WTC11 (cell line): ENCODE measurements at regions not wholly inside any gene's neighbourhood (a gene's known extent, or its start where the extent isn't known, plus 50 kb on each side); places are given as distances from the start of the nearest gene placed in this dataset.

Experiments
- ATAC-seq: fragments of 200-7000 bp; cut with Tn5 transposase; 2 replicates; pipeline ENCODE4 v1.10.0; 2021; ENCODE audit warnings: mild to moderate bottlenecking, moderate library complexity
- CTCF ChIA-PET: fragments of 300-600 bp; sonication (Branson Sonifier 250); formaldehyde crosslinking; loops from one replicate; lab custom pipeline; 2021; ENCODE audit warnings: antibody characterized with exemption; lab: Charles Lee
- POLR2A ChIA-PET: fragments of 350-600 bp; sonication (Branson Sonifier 250); formaldehyde crosslinking; loops from one replicate; lab custom pipeline; 2021; ENCODE audit warnings: antibody characterized with exemption; lab: Charles Lee
- DNase-seq: peaks from one replicate; pipeline ENCODE4 v3.0.0; 2021; ENCODE audit warnings: low spot score
- H3K27ac Mint-ChIP-seq: 2 replicates; pipeline ENCODE4 v1.8.0; 2021; ENCODE audit warnings: mixed read lengths
- H3K27me3 Mint-ChIP-seq: 2 replicates; pipeline ENCODE4 v1.8.0; 2021; ENCODE audit warnings: low read depth, mild to moderate bottlenecking, moderate library complexity, mixed read lengths
- H3K36me3 Mint-ChIP-seq: 2 replicates; pipeline ENCODE4 v1.8.0; 2021; ENCODE audit warnings: mixed read lengths
- H3K4me1 Mint-ChIP-seq: 2 replicates; pipeline ENCODE4 v1.8.0; 2022; ENCODE audit warnings: mixed read lengths
- H3K4me3 Mint-ChIP-seq: 2 replicates; pipeline ENCODE4 v1.8.0; 2021; ENCODE audit warnings: mild to moderate bottlenecking, moderate library complexity, mixed read lengths
- H3K9me3 Mint-ChIP-seq: 2 replicates; pipeline ENCODE4 v1.8.0; 2021; ENCODE audit warnings: mixed read lengths
- ATF1 ChIP-seq: sonication (generic); formaldehyde crosslinking; IDR thresholded peaks from 2 replicates; pipeline ENCODE4 v1.8.1; 2023; ENCODE audit warnings: mild to moderate bottlenecking, moderate library complexity, missing genetic modification reagents
- FOXK1 ChIP-seq: sonication (generic); formaldehyde crosslinking; IDR thresholded peaks from 2 replicates; pipeline ENCODE4 v1.8.0; 2022; ENCODE audit warnings: mild to moderate bottlenecking, moderate library complexity, missing genetic modification reagents
- GTF2I ChIP-seq: fragments of 250-450 bp; sonication (Bioruptor Pico); conservative IDR thresholded peaks from 2 replicates; pipeline ENCODE4 v1.4.0; 2021; ENCODE audit warnings: mild to moderate bottlenecking
- NFATC4 ChIP-seq: fragments of 250-450 bp; sonication (Bioruptor Pico); IDR thresholded peaks from 2 replicates; pipeline ENCODE4 v1.9.0; 2021; ENCODE audit warnings: mild to moderate bottlenecking
- NR1H2 ChIP-seq: sonication (generic); formaldehyde crosslinking; IDR thresholded peaks from 2 replicates; pipeline ENCODE4 v1.9.0; 2021; ENCODE audit warnings: mild to moderate bottlenecking, moderate library complexity, missing genetic modification reagents
- TCF7 ChIP-seq: sonication (generic); formaldehyde crosslinking; IDR thresholded peaks from 2 replicates; pipeline ENCODE4 v1.8.0; 2022; ENCODE audit warnings: mild to moderate bottlenecking, low read depth, missing genetic modification reagents, moderate library complexity
- TEAD1 ChIP-seq: sonication (generic); formaldehyde crosslinking; IDR thresholded peaks from 2 replicates; pipeline ENCODE4 v1.8.0; 2022; ENCODE audit warnings: mild to moderate bottlenecking, missing genetic modification reagents
- TP53 ChIP-seq: sonication (generic); formaldehyde crosslinking; IDR thresholded peaks from 2 replicates; pipeline ENCODE4 v1.8.1; 2023; ENCODE audit warnings: mild to moderate bottlenecking, missing genetic modification reagents
- ZNF232 ChIP-seq: sonication (generic); formaldehyde crosslinking; IDR thresholded peaks from 2 replicates; pipeline ENCODE4 v1.8.0; 2022; ENCODE audit warnings: mild to moderate bottlenecking, missing genetic modification reagents
- ZNF317 ChIP-seq: sonication (generic); formaldehyde crosslinking; IDR thresholded peaks from 2 replicates; pipeline ENCODE4 v1.8.1; 2023; ENCODE audit warnings: low read depth, mild to moderate bottlenecking, moderate library complexity, missing genetic modification reagents, borderline replicate concordance
- TF ChIP-seq, protein P1 (sequence below): sonication (generic); formaldehyde crosslinking; IDR thresholded peaks from 2 replicates; pipeline ENCODE4 v1.8.1; 2023; ENCODE audit warnings: mild to moderate bottlenecking, missing genetic modification reagents
- TF ChIP-seq, protein P2 (sequence below): sonication (generic); formaldehyde crosslinking; conservative IDR thresholded peaks from 2 replicates; pipeline ENCODE4 v1.8.1; 2022; ENCODE audit warnings: mild to moderate bottlenecking, missing genetic modification reagents
- TF ChIP-seq, protein P3 (sequence below): fragments of 250-450 bp; sonication (Bioruptor Pico); IDR thresholded peaks from 2 replicates; pipeline ENCODE4 v1.9.0; 2021; ENCODE audit warnings: moderate library complexity, mild to moderate bottlenecking, inconsistent platforms, borderline replicate concordance
- TF ChIP-seq, protein P4 (sequence below): sonication (generic); formaldehyde crosslinking; IDR thresholded peaks from 2 replicates; pipeline ENCODE4 v1.8.1; 2022; ENCODE audit warnings: mild to moderate bottlenecking, missing genetic modification reagents, moderate library complexity, borderline replicate concordance
- TF ChIP-seq, protein P5 (sequence below): sonication (generic); formaldehyde crosslinking; IDR thresholded peaks from 2 replicates; pipeline ENCODE4 v1.8.1; 2022; ENCODE audit warnings: low read depth, mild to moderate bottlenecking, moderate library complexity, missing genetic modification reagents, borderline replicate concordance
- TF ChIP-seq, protein P6 (sequence below): fragments of 250-450 bp; sonication (Bioruptor Pico); IDR thresholded peaks from 2 replicates; pipeline ENCODE4 v1.9.0; 2021; ENCODE audit warnings: mild to moderate bottlenecking
- TF ChIP-seq, protein P7 (sequence below): sonication (generic); formaldehyde crosslinking; conservative IDR thresholded peaks from 2 replicates; pipeline ENCODE4 v1.8.1; 2023; ENCODE audit warnings: mild to moderate bottlenecking, low read depth, missing genetic modification reagents, moderate library complexity
- TF ChIP-seq, protein P8 (sequence below): fragments of 250-450 bp; sonication (Bioruptor Pico); IDR thresholded peaks from 2 replicates; pipeline ENCODE4 v1.9.0; 2021; ENCODE audit warnings: mild to moderate bottlenecking

DNA sequence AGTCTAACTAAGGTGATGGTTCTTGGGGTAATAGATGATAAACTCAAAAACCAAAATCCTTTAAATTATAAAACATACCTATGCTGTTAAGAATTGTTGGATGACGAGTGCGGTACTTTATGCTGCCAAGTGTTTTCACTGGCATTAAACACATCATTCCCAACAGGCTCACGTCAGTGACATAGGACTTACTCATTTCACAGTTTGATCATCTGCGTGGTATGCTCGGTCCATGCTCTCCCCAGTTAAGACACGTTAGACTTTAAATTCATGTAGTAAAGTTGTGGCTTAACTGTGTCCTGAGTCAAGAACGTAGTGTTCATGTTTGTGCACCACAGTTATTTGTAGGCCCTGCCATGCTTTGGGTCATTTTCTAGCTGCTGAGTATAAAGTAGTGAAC lies 125.6 kb upstream of the MYT1L start (continued):
- TF ChIP-seq, protein P1, sequence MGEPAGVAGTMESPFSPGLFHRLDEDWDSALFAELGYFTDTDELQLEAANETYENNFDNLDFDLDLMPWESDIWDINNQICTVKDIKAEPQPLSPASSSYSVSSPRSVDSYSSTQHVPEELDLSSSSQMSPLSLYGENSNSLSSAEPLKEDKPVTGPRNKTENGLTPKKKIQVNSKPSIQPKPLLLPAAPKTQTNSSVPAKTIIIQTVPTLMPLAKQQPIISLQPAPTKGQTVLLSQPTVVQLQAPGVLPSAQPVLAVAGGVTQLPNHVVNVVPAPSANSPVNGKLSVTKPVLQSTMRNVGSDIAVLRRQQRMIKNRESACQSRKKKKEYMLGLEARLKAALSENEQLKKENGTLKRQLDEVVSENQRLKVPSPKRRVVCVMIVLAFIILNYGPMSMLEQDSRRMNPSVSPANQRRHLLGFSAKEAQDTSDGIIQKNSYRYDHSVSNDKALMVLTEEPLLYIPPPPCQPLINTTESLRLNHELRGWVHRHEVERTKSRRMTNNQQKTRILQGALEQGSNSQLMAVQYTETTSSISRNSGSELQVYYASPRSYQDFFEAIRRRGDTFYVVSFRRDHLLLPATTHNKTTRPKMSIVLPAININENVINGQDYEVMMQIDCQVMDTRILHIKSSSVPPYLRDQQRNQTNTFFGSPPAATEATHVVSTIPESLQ, result no peak
- no peak for TF ChIP-seq TEAD1 (CRISPR knock-in tag)
- TF ChIP-seq, all 79 proteins: peak for 0

DNA sequence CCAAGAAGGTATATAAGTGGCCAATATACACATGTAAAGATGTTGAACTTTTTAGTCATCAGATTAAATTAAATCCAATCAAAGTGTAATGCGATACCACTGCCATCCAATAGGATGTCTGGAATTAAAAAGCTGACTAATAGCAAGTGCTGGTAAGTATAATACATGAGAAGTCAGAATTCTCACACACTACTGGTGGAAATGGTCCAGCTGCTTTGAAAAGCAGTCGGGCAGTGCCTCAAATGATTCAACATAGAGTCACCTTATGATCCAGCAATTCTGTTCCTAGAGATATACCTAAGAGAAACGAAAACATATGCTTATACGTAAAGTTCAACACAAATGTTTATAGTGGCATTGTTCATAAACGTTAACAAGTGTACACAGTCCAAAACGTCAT lies 124.1 kb upstream of the MYT1L start:
- ATAC-seq (no peak), DNase-seq (no peak)
- Mint-ChIP-seq H3K4me3 (no peak overlapping the region), H3K36me3 (0 out of 2 replicates have a peak, but pooled peaks cover 8% of the 10 kb centered on the region), H3K9me3 (peaks cover 22% of the 10 kb centered on the region), H3K27ac (no peak overlapping the region), H3K4me1 (no peaks in the 10 kb centered on the region), H3K27me3 (no peaks in the 10 kb centered on the region)
- CTCF ChIA-PET, result interaction anchor here (0.7 kb wide), 1 partner anchor 221 kb away, joined by 3 read pairs; no protein-coding TSS in a partner anchor
- TF ChIP-seq ATF1 (CRISPR knock-in tag) (no peak), TEAD1 (CRISPR knock-in tag) (no peak), NR1H2 (CRISPR knock-in tag) (no peak), ZNF317 (CRISPR knock-in tag) (no peak), NFATC4 (no peak), ZNF232 (CRISPR knock-in tag) (no peak)
- TF ChIP-seq, protein P1, result no peak
- TF ChIP-seq, protein P2, sequence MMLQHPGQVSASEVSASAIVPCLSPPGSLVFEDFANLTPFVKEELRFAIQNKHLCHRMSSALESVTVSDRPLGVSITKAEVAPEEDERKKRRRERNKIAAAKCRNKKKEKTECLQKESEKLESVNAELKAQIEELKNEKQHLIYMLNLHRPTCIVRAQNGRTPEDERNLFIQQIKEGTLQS (CRISPR knock-in tag), result no peak
- POLR2A ChIA-PET, result interaction anchor here (0.7 kb wide), 1 partner anchor 249 kb away, joined by 4 read pairs; no protein-coding TSS in a partner anchor

DNA sequence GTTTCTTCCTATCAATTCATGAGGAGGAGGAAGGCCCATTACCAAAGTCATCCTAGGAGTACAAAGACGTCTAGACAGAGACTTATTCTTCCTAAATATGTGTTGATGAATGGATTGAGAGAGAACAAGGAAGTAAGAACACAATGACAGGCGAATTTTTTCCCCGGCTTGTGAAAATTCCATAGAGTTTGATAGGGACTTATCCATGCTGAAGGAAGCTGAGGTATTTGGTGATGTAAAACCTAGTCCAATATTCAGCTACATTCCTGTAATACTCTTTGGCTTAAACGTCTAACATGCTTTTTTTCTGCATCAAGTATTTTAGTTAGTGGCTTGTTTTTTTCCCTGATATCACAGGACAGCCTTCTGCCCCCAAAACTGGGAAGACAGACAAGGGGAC lies 121.9 kb upstream of the MYT1L start:
- Mint-ChIP-seq H3K4me3 (no peak overlapping the region), H3K4me1 (no peaks in the 10 kb centered on the region), H3K27me3 (no peaks in the 10 kb centered on the region), H3K27ac (no peak overlapping the region), H3K36me3 (0 out of 2 replicates have a peak, but pooled peaks cover 8% of the 10 kb centered on the region), H3K9me3 (peaks cover 26% of the 10 kb centered on the region)
- ChIA-PET CTCF (no interaction called here), POLR2A (no interaction called here)
- DNase-seq (no peak), ATAC-seq (no peak)
- TF ChIP-seq TCF7 (CRISPR knock-in tag), result no peak
- no peak for TF ChIP-seq ATF1 (CRISPR knock-in tag)
- TF ChIP-seq TP53 (CRISPR knock-in tag), result no peak
- no peak for TF ChIP-seq GTF2I (CRISPR knock-in tag)
- TF ChIP-seq, protein P3, sequence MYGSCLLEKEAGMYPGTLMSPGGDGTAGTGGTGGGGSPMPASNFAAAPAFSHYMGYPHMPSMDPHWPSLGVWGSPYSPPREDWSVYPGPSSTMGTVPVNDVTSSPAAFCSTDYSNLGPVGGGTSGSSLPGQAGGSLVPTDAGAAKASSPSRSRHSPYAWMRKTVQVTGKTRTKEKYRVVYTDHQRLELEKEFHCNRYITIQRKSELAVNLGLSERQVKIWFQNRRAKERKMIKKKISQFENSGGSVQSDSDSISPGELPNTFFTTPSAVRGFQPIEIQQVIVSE (CRISPR knock-in tag), result no peak
- TF ChIP-seq, protein P4, sequence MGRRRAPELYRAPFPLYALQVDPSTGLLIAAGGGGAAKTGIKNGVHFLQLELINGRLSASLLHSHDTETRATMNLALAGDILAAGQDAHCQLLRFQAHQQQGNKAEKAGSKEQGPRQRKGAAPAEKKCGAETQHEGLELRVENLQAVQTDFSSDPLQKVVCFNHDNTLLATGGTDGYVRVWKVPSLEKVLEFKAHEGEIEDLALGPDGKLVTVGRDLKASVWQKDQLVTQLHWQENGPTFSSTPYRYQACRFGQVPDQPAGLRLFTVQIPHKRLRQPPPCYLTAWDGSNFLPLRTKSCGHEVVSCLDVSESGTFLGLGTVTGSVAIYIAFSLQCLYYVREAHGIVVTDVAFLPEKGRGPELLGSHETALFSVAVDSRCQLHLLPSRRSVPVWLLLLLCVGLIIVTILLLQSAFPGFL (CRISPR knock-in tag), result no peak
- TF ChIP-seq, protein P5, sequence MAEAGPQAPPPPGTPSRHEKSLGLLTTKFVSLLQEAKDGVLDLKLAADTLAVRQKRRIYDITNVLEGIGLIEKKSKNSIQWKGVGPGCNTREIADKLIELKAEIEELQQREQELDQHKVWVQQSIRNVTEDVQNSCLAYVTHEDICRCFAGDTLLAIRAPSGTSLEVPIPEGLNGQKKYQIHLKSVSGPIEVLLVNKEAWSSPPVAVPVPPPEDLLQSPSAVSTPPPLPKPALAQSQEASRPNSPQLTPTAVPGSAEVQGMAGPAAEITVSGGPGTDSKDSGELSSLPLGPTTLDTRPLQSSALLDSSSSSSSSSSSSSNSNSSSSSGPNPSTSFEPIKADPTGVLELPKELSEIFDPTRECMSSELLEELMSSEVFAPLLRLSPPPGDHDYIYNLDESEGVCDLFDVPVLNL (CRISPR knock-in tag), result no peak
- TF ChIP-seq, protein P6, sequence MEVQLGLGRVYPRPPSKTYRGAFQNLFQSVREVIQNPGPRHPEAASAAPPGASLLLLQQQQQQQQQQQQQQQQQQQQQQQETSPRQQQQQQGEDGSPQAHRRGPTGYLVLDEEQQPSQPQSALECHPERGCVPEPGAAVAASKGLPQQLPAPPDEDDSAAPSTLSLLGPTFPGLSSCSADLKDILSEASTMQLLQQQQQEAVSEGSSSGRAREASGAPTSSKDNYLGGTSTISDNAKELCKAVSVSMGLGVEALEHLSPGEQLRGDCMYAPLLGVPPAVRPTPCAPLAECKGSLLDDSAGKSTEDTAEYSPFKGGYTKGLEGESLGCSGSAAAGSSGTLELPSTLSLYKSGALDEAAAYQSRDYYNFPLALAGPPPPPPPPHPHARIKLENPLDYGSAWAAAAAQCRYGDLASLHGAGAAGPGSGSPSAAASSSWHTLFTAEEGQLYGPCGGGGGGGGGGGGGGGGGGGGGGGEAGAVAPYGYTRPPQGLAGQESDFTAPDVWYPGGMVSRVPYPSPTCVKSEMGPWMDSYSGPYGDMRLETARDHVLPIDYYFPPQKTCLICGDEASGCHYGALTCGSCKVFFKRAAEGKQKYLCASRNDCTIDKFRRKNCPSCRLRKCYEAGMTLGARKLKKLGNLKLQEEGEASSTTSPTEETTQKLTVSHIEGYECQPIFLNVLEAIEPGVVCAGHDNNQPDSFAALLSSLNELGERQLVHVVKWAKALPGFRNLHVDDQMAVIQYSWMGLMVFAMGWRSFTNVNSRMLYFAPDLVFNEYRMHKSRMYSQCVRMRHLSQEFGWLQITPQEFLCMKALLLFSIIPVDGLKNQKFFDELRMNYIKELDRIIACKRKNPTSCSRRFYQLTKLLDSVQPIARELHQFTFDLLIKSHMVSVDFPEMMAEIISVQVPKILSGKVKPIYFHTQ (CRISPR knock-in tag), result no peak
- TF ChIP-seq, protein P7, sequence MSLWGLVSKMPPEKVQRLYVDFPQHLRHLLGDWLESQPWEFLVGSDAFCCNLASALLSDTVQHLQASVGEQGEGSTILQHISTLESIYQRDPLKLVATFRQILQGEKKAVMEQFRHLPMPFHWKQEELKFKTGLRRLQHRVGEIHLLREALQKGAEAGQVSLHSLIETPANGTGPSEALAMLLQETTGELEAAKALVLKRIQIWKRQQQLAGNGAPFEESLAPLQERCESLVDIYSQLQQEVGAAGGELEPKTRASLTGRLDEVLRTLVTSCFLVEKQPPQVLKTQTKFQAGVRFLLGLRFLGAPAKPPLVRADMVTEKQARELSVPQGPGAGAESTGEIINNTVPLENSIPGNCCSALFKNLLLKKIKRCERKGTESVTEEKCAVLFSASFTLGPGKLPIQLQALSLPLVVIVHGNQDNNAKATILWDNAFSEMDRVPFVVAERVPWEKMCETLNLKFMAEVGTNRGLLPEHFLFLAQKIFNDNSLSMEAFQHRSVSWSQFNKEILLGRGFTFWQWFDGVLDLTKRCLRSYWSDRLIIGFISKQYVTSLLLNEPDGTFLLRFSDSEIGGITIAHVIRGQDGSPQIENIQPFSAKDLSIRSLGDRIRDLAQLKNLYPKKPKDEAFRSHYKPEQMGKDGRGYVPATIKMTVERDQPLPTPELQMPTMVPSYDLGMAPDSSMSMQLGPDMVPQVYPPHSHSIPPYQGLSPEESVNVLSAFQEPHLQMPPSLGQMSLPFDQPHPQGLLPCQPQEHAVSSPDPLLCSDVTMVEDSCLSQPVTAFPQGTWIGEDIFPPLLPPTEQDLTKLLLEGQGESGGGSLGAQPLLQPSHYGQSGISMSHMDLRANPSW (CRISPR knock-in tag), result no peak
- TF ChIP-seq TEAD1 (CRISPR knock-in tag), result no peak
- TF ChIP-seq FOXK1 (CRISPR knock-in tag), result no peak
- TF ChIP-seq, protein P8, sequence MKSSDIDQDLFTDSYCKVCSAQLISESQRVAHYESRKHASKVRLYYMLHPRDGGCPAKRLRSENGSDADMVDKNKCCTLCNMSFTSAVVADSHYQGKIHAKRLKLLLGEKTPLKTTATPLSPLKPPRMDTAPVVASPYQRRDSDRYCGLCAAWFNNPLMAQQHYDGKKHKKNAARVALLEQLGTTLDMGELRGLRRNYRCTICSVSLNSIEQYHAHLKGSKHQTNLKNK, result no peak
